BLaER1 treated with 17β-estradiol and CSF1 and Interleukin-3, amounts not matched to agents 10 nM and 100 nM (cell line): ENCODE measurements at regions not wholly inside any gene's neighbourhood (a gene's known extent, or its start where the extent isn't known, plus 50 kb on each side); places are given as distances from the start of the nearest gene placed in this dataset.

ENCODE experiments used
- H3K27ac ChIP-seq, 11 experiments: shearing (Covaris generic); formaldehyde crosslinking; 2 replicates each; pipeline ENCODE4 v1.8.1; 2022
- H3K27me3 ChIP-seq, 11 experiments: shearing (Covaris generic); formaldehyde crosslinking; 2 replicates each; pipeline ENCODE4 v1.8.1; 2022
- H3K36me3 ChIP-seq, 11 experiments: shearing (Covaris generic); formaldehyde crosslinking; 2 replicates each; pipeline ENCODE4 v1.8.1; 2022
- H3K4me1 ChIP-seq, 10 experiments: shearing (Covaris generic); formaldehyde crosslinking; 2 replicates each; pipeline ENCODE4 v1.8.1; 2022
- H3K4me2 ChIP-seq, 11 experiments: shearing (Covaris generic); formaldehyde crosslinking; 2 replicates each; pipeline ENCODE4 v1.8.1; 2022
- H3K4me3 ChIP-seq, 10 experiments: shearing (Covaris generic); formaldehyde crosslinking; 2 replicates each; pipeline ENCODE4 v1.8.1; 2022
- H3K9ac ChIP-seq, 11 experiments: shearing (Covaris generic); formaldehyde crosslinking; 2 replicates each; pipeline ENCODE4 v1.8.1; 2022
- H3K9me3 ChIP-seq, 11 experiments: shearing (Covaris generic); formaldehyde crosslinking; replicated peaks in 1 of 11; 2 replicates each; pipeline ENCODE4 v1.8.1; 2022
- H4K20me1 ChIP-seq, 11 experiments: shearing (Covaris generic); formaldehyde crosslinking; 2 replicates each; pipeline ENCODE4 v1.8.1; 2022
- Cebpa-rat ChIP-seq, 11 experiments: shearing (Covaris generic); IDR thresholded peaks; 2 replicates each; pipeline ENCODE4 v1.8.1; 2022

GRCh38 chr6:1208876-1209275 is 103.0 kb upstream of the FOXQ1 start:
- Histone ChIP-seq H3K27ac (no peak overlapping the region), H3K4me3 (no peak overlapping the region), H3K27me3 (no peaks in the 10 kb centered on the region), H3K4me2 (no peak overlapping the region), H3K9ac (no peak overlapping the region), H3K36me3 (no peaks in the 10 kb centered on the region), H4K20me1 (no peaks in the 10 kb centered on the region), H3K4me1 (no peaks in the 10 kb centered on the region), H3K9me3 (peaks cover 0 to 10% (median 0%) of the 10 kb centered on the region in 11 experiments; a peak in 6 of 22 replicates)
- no peak for TF ChIP-seq Cebpa-rat (IDR thresholded peaks at IDR 0.05)

- no peaks in the 10 kb centered on the region for H3K4me1 ChIP-seq
- H3K9ac ChIP-seq: no peak overlapping the region
- no peak overlapping the region for H3K4me3 ChIP-seq
- H3K27me3 ChIP-seq: no peaks in the 10 kb centered on the region
- no peaks in the 10 kb centered on the region for H3K36me3 ChIP-seq
- H4K20me1 ChIP-seq: no peaks in the 10 kb centered on the region
- TF ChIP-seq Cebpa-rat (IDR thresholded peaks at IDR 0.05): no peak
- H3K27ac ChIP-seq: no peak overlapping the region
- peaks cover 0 to 10% (median 0%) of the 10 kb centered on the region in 11 experiments; a peak in 6 of 22 replicates for H3K9me3 ChIP-seq
- H3K4me2 ChIP-seq: no peak overlapping the region
Measured at GRCh38 chr6:1203546-1203945, 108.4 kb upstream of the FOXQ1 start.

DNA sequence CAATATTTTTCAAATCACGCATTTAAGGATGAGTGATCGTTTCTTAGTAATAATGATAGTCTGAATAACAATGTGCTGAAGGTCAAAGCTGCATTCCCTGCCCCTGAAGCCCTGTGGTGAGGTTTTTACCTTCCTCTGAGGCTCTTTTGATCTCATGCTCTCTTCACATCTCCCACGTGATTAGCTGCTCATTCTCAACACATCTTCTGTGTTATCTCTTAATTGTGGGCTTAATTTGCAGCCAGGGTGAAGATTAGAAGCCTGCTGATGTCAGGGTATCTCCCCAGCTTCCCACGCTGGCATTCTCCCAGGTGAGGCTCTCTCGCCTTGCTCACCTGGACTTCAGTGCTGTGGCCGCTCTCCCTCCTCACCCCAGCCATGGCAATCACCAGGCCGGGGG is 109.7 kb upstream of the FOXQ1 start:
- Histone ChIP-seq H3K4me2 (no peak overlapping the region), H3K27me3 (no peaks in the 10 kb centered on the region), H3K9me3 (no peaks in the 10 kb centered on the region), H3K4me3 (no peak overlapping the region), H3K4me1 (no peaks in the 10 kb centered on the region), H3K36me3 (no peaks in the 10 kb centered on the region), H4K20me1 (no peaks in the 10 kb centered on the region), H3K27ac (no peak overlapping the region), H3K9ac (no peak overlapping the region)
- TF ChIP-seq Cebpa-rat (IDR thresholded peaks at IDR 0.05): no peak

- Histone ChIP-seq H3K9me3 (no peaks in the 10 kb centered on the region), H3K36me3 (no peaks in the 10 kb centered on the region), H3K27me3 (no peaks in the 10 kb centered on the region), H3K4me3 (no peak overlapping the region), H3K4me1 (no peaks in the 10 kb centered on the region), H3K4me2 (no peak overlapping the region), H3K9ac (no peak overlapping the region), H4K20me1 (no peaks in the 10 kb centered on the region), H3K27ac (no peak overlapping the region)
- no peak for TF ChIP-seq Cebpa-rat (IDR thresholded peaks at IDR 0.05)
Measured at GRCh38 chr6:1201547-1202200, 110.2 kb upstream of the FOXQ1 start.

GRCh38 chr6:1200409-1201101 is 111.3 kb upstream of the FOXQ1 start:
- no peak overlapping the region for H3K9ac ChIP-seq
- no peak overlapping the region for H3K27ac ChIP-seq
- H3K9me3 ChIP-seq: peaks cover 0 to 6% (median 3%) of the 10 kb centered on the region in 11 experiments; a peak in 7 of 22 replicates
- no peaks in the 10 kb centered on the region for H3K36me3 ChIP-seq
- no peaks in the 10 kb centered on the region for H3K27me3 ChIP-seq
- no peaks in the 10 kb centered on the region for H3K4me1 ChIP-seq
- H3K4me3 ChIP-seq: no peak overlapping the region
- TF ChIP-seq Cebpa-rat (IDR thresholded peaks at IDR 0.05): no peak
- H4K20me1 ChIP-seq: no peaks in the 10 kb centered on the region
- no peak overlapping the region for H3K4me2 ChIP-seq

DNA sequence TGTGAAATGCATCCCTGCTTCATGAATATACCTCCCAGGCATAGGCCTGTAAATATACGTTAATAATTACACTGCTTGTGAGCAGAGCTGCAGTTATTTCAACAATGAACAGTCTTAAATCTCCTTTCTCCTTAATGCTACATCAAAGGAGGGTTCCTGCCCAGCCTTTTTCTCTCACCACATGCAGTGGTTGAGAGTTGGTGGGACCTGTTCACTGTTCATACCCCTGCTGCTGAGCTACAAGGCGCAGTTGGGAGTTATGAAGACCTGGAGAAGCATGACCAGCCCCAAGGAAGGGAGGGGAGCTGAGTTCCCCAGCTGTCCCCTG is 111.9 kb upstream of the FOXQ1 start:
- Histone ChIP-seq H4K20me1 (no peaks in the 10 kb centered on the region), H3K4me2 (no peak overlapping the region), H3K36me3 (no peaks in the 10 kb centered on the region), H3K9me3 (peaks cover 0 to 10% (median 6%) of the 10 kb centered on the region in 11 experiments; a peak in 8 of 22 replicates), H3K4me3 (no peak overlapping the region), H3K9ac (no peak overlapping the region), H3K27me3 (no peaks in the 10 kb centered on the region), H3K27ac (no peak overlapping the region), H3K4me1 (no peaks in the 10 kb centered on the region)
- TF ChIP-seq Cebpa-rat (IDR thresholded peaks at IDR 0.05): no peak

GRCh38 chr6:1197309-1197708 is 114.6 kb upstream of the FOXQ1 start:
- H4K20me1 ChIP-seq: no peaks in the 10 kb centered on the region
- H3K4me3 ChIP-seq: no peak overlapping the region
- no peak overlapping the region for H3K27ac ChIP-seq
- H3K9me3 ChIP-seq: peaks cover 0 to 18% (median 13%) of the 10 kb centered on the region in 11 experiments; a peak in 14 of 22 replicates
- no peaks in the 10 kb centered on the region for H3K4me1 ChIP-seq
- no peak overlapping the region for H3K9ac ChIP-seq
- TF ChIP-seq Cebpa-rat (IDR thresholded peaks at IDR 0.05): no peak
- H3K36me3 ChIP-seq: no peaks in the 10 kb centered on the region
- no peak overlapping the region for H3K4me2 ChIP-seq
- no peaks in the 10 kb centered on the region for H3K27me3 ChIP-seq

DNA sequence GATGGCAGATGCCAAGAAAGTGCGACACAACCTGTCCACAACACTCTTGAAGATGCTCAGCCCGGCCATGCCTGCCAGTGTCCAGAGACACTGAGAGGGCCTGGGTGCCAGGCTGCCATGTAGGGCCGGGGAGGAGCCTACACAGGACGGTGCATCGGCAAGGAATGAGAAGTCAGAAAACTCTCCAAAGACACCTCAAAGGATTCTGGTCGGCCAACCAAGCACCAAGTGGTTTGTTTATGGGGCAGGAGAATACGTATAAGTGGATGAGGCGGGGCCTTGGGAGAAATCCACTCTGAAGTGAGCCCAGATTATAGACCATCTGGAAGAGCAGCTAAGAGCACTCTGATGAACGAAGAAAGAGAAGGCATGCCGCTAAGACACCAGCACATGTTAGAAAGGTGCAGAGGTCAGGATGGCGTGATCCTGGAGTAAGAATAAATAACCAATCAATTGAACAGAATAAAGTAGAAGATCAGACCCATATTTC is 120.7 kb upstream of the FOXQ1 start:
- Histone ChIP-seq H3K27me3 (no peaks in the 10 kb centered on the region), H3K27ac (no peak overlapping the region), H3K9ac (no peak overlapping the region), H3K4me2 (no peak overlapping the region), H3K9me3 (peaks cover 0 to 23% (median 13%) of the 10 kb centered on the region in 11 experiments; a peak in 14 of 22 replicates), H4K20me1 (no peaks in the 10 kb centered on the region), H3K4me3 (no peak overlapping the region), H3K4me1 (peaks cover 3 to 8% (median 6%) of the 10 kb centered on the region in 10 experiments; a peak in 12 of 20 replicates), H3K36me3 (no peaks in the 10 kb centered on the region)
- TF ChIP-seq Cebpa-rat (IDR thresholded peaks at IDR 0.05): no peak

- Histone ChIP-seq H3K27ac (no peak overlapping the region), H3K4me1 (peaks cover 3 to 8% (median 6%) of the 10 kb centered on the region in 10 experiments; a peak in 12 of 20 replicates), H3K9ac (no peak overlapping the region), H3K4me3 (no peak overlapping the region), H3K9me3 (peaks cover 0 to 17% (median 9%) of the 10 kb centered on the region in 11 experiments; a peak in 14 of 22 replicates), H3K4me2 (peak overlapping the region in 7 of 11 experiments; percentile 3 to 33 (median 21); a peak in 4 of 22 replicates), H4K20me1 (no peaks in the 10 kb centered on the region), H3K27me3 (no peaks in the 10 kb centered on the region), H3K36me3 (no peaks in the 10 kb centered on the region)
- TF ChIP-seq Cebpa-rat (IDR thresholded peaks at IDR 0.05): no peak
Measured at GRCh38 chr6:1190366-1190765, 121.5 kb upstream of the FOXQ1 start.
